ENCODE measurements at regions not wholly inside any gene's neighbourhood (a gene's known extent, or its start where the extent isn't known, plus 50 kb on each side); places are given as distances from the start of the nearest gene placed in this dataset.

- no peak for TF ChIP-seq CTCF (IDR thresholded peaks at IDR 0.05)
- no peak for TF ChIP-seq POLR2A (IDR thresholded peaks at IDR 0.05)
These were observed 51.4 kb upstream of the TNFAIP3 start for GRCh38 chr6:137815692-137816091.

Measured in lower leg skin (tissue), 3 donors.